ENCODE measurements at regions not wholly inside any gene's neighbourhood (a gene's known extent, or its start where the extent isn't known, plus 50 kb on each side); places are given as distances from the start of the nearest gene placed in this dataset.

DNA sequence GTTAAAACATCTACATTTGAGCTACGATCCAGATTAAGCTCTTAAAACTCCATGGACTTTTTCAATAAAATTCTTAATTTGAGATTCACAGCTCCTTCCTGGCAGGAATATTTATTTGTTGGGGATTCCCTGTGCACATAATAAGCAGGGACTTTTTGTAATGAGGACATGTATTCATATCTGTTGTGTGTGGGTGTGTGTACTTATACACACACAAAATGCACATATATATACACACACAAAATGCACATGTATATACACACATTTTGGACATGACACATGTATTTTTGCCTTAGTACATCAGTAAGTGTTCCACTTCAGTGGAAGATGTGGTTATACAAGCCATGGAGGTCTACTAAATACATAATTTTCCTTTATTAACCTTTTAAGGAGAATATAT lies 1131.1 kb upstream of the CDH2 start:
- TF ChIP-seq, protein P1, sequence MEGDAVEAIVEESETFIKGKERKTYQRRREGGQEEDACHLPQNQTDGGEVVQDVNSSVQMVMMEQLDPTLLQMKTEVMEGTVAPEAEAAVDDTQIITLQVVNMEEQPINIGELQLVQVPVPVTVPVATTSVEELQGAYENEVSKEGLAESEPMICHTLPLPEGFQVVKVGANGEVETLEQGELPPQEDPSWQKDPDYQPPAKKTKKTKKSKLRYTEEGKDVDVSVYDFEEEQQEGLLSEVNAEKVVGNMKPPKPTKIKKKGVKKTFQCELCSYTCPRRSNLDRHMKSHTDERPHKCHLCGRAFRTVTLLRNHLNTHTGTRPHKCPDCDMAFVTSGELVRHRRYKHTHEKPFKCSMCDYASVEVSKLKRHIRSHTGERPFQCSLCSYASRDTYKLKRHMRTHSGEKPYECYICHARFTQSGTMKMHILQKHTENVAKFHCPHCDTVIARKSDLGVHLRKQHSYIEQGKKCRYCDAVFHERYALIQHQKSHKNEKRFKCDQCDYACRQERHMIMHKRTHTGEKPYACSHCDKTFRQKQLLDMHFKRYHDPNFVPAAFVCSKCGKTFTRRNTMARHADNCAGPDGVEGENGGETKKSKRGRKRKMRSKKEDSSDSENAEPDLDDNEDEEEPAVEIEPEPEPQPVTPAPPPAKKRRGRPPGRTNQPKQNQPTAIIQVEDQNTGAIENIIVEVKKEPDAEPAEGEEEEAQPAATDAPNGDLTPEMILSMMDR (IDR thresholded peaks at IDR 0.05; ENCODE audit: borderline replicate concordance, insufficient read depth, low read depth, low read length), result no peak
- no peak overlapping the region for H3K4me3 ChIP-seq (ENCODE audit: low read depth, low read length)

DNA sequence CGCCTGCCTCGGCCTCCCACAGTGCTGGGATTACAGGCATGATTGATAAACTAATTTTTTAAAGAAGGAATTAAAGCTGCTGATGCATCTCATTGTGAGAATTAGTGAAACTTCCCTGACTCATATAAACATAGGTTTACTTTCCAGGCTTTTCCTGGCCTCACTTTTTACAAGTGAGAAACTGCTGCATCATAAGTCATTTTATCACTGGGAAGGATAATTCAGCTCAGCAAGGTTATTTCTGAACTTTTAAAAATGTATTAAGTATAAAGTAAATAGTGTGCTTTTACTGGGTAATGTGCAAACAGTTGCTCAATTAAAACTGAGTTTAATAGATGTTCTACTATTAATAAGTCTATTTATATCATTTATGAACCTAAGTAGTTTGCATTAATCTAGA lies 1130.3 kb upstream of the CDH2 start:
- TF ChIP-seq, protein P1 (IDR thresholded peaks at IDR 0.05; ENCODE audit: borderline replicate concordance, insufficient read depth, low read depth, low read length), result no peak
- no peak overlapping the region for H3K4me3 ChIP-seq (ENCODE audit: low read depth, low read length)

GRCh38 chr18:29305516-29305915 lies 1128.6 kb upstream of the CDH2 start:
- TF ChIP-seq, protein P1 (IDR thresholded peaks at IDR 0.05; ENCODE audit: borderline replicate concordance, insufficient read depth, low read depth, low read length), result no peak
- H3K4me3 ChIP-seq (ENCODE audit: low read depth, low read length), result no peak overlapping the region

- TF ChIP-seq, protein P1 (IDR thresholded peaks at IDR 0.05; ENCODE audit: borderline replicate concordance, insufficient read depth, low read depth, low read length), result no peak
- H3K4me3 ChIP-seq (ENCODE audit: low read depth, low read length), result no peak overlapping the region
Observed at GRCh38 chr18:29301048-29301447, 1124.1 kb upstream of the CDH2 start.

- TF ChIP-seq, protein P1 (IDR thresholded peaks at IDR 0.05; ENCODE audit: borderline replicate concordance, insufficient read depth, low read depth, low read length), result no peak
Observed at GRCh38 chr18:29285471-29285870, 1108.5 kb upstream of the CDH2 start.

DNA sequence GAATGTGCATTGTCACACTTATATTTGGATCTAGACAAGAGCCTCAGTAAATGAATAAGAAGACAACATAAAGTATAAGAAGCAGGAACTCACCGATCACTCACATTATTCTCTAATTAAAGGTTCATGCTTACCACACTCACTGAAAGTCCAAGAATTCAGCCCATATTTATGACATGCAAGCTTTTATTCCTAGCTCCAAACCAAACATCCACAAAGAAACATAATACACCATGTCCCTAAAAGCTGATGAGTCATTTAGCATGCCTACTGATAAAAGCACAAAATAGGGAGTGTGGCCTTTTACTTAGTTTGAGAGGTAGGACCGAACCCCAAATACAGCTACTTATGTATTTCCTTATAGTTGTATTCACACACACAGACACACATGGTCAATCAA lies 1094.6 kb upstream of the CDH2 start:
- TF ChIP-seq, protein P1 (IDR thresholded peaks at IDR 0.05; ENCODE audit: borderline replicate concordance, insufficient read depth, low read depth, low read length), result no peak
- H3K4me3 ChIP-seq (ENCODE audit: low read depth, low read length), result no peak overlapping the region

More at GRCh38 chr18:29285471-29285870, 1108.5 kb upstream of the CDH2 start:
- no peak overlapping the region for H3K4me3 ChIP-seq (ENCODE audit: low read depth, low read length)

DNA sequence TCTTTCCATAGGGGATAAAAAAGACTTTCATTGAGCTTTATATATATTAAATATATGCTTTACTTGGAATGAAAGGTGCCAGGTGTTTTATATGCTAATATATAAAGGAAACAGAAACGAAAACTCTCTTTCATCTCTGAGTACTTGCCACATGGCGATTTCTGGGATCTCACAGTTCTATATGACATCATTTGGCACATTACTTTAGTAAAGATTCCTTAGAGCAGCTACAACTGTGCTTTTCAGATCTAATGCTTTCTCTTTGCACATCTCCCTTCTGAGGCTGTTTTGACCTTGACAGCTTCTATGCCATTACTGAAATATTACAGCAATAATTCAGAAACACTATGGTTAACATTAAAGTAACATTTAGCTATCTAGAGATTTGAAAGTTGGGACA lies 1082.9 kb upstream of the CDH2 start:
- TF ChIP-seq, protein P1 (IDR thresholded peaks at IDR 0.05; ENCODE audit: borderline replicate concordance, insufficient read depth, low read depth, low read length), result no peak
- H3K4me3 ChIP-seq (ENCODE audit: low read depth, low read length), result no peak overlapping the region

Measured in GM12875 (cell line).